GM18508 (cell line): ENCODE measurements at regions not wholly inside any gene's neighbourhood (a gene's known extent, or its start where the extent isn't known, plus 50 kb on each side); places are given as distances from the start of the nearest gene placed in this dataset.

Experiments used
- ATAC-seq: cut with Tn5 transposase; IDR thresholded peaks from one replicate; pipeline ENCODE4 v1.9.1; 2021; ENCODE audit warnings: moderate number of reproducible peaks; ENCODE audit not compliant: insufficient read depth, unreplicated experiment

DNA sequence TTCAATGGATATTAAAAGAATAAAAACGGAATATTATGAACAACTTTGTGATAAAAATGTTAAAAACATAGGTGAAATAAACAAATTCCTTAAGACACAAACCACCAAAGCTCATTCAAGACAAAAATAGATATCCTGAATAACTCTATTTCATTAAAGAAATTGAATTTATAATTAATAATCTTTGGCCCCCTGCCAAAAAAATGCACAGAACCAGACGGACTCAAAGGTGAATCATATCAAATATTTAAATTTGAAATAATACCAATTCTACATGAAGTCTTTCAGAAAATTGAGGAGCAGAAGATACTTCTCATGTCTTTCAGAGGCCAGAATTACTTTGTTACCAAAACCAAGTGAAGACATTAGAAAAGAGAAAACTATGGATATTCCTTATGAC is 128.3 kb upstream of the KLHL29 start:
- ATAC-seq, result no peak

GRCh38 chr2:23260621-23261020 is 124.4 kb upstream of the KLHL29 start:
- ATAC-seq, result no peak

GRCh38 chr2:23268467-23269263 is 116.3 kb upstream of the KLHL29 start:
- ATAC-seq, result no peak

DNA sequence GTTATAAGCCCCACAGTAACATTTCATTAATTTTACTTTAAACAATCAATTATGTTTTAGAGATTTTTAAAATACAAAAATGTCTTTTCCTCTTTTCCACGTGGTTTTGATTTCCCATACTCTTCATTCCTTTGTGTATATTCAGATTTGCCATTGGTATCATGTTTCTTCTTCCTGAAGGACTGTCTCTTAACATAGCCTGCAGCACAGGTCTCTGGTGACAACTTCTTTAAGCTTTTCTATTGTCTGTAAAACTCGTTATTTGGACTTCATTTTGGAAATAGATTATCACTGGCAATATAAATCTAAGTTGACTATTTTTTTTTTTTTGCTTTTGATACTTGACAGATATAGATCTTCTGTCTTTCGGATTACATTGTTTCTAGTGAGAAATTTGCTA is 115.2 kb upstream of the KLHL29 start:
- no peak for ATAC-seq

DNA sequence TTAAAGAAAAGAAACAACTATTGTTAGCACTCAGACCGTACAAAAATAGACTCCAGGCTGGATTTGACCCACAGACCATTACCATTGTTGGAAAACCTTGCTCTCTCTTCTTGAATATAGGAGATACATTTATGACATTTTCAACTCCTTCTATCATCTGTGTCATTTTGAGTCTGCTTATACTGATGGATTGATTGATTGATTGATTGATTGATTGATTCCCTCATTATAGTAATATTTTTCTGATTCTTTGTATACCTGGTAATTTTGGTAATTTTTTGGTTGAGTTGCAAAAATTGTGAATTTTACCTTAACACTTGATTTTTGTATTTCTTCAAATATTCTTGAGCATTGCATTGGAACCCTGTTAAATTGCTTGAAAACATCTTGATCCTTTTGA is 114.2 kb upstream of the KLHL29 start:
- no peak for ATAC-seq

GRCh38 chr2:23271230-23271629 is 113.7 kb upstream of the KLHL29 start:
- ATAC-seq, result no peak

- no peak for ATAC-seq
Measured at GRCh38 chr2:23273786-23274185, 111.2 kb upstream of the KLHL29 start.

GRCh38 chr2:23280401-23280800 is 104.6 kb upstream of the KLHL29 start:
- no peak for ATAC-seq

DNA sequence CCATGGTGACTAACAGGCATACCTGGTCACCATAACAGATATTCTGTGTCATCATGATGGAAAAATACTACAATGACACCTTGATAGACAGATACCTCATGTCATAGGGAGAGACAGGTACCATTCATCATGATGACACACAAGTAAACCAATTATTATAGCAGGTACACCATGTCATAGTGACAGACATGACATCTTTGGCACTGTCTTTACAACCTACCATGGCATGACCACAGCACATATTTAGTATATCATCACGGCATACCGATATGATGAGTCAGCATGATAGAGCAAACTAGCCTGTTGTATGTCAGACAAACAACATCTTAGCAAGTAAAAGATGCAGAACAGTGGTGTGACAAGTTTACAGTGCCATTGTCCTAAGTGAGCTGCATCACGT is 101.3 kb upstream of the KLHL29 start:
- no peak for ATAC-seq

- ATAC-seq, result no peak
Measured at GRCh38 chr2:23285091-23285800, 99.7 kb upstream of the KLHL29 start.

- ATAC-seq, result no peak
Measured at GRCh38 chr2:23286031-23286757, 98.8 kb upstream of the KLHL29 start.

GRCh38 chr2:23286758-23287704 is 97.9 kb upstream of the KLHL29 start:
- no peak for ATAC-seq

GRCh38 chr2:23289671-23290070 is 95.3 kb upstream of the KLHL29 start:
- no peak for ATAC-seq

DNA sequence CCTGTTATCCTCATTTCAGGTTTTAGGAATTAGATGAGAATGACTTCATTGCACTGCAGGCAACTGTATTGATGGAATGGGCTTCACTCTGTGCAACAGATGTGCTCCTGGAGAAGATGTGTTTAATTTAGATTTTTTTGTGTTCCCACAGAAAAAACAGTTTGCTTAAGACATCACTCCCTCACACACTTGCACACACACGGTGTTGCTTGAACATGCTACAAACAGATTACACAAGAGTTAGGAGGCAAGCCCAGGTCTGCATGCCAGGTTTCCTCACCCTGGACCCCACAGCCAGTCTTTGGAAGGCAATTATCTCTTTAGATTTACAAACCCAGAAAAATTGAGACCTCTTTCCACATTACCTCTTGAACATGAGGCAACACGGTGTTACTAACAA is 93.7 kb upstream of the KLHL29 start:
- ATAC-seq, result no peak

GRCh38 chr2:23292024-23292423 is 93.0 kb upstream of the KLHL29 start:
- no peak for ATAC-seq

GRCh38 chr2:23293063-23293462 is 91.9 kb upstream of the KLHL29 start:
- no peak for ATAC-seq

DNA sequence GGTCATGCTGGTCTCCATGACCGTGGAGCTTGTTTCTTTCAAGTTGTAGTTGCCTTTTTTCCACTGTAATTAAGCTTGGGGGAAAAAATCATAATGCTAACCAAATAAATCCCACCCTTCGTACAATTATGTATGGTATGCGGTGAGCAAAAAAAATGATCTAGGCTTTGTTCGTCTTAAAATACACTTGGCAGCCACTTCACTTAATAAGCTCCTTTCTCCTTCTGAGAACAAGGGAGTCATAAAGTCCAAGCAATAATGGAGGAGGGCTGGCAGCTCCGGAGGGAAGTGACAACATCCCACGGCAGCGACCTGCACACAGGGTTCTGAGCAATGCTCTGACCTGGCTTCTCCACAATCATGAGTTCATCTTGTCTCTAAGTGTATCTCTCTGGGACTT is 91.2 kb upstream of the KLHL29 start:
- ATAC-seq, result no peak

- ATAC-seq, result no peak
Measured at GRCh38 chr2:23294238-23294637, 90.7 kb upstream of the KLHL29 start.

GRCh38 chr2:23296691-23297090 is 88.3 kb upstream of the KLHL29 start:
- no peak for ATAC-seq

GRCh38 chr2:23297112-23297511 is 87.9 kb upstream of the KLHL29 start:
- ATAC-seq, result no peak
